ENCODE measurements at regions not wholly inside any gene's neighbourhood (a gene's known extent, or its start where the extent isn't known, plus 50 kb on each side); places are given as distances from the start of the nearest gene placed in this dataset.
"Not testable (repeated sequence)": the region's sequence is repeated elsewhere in the genome, so short reads cannot be mapped to it uniquely, and the experiment has no call there.

DNA sequence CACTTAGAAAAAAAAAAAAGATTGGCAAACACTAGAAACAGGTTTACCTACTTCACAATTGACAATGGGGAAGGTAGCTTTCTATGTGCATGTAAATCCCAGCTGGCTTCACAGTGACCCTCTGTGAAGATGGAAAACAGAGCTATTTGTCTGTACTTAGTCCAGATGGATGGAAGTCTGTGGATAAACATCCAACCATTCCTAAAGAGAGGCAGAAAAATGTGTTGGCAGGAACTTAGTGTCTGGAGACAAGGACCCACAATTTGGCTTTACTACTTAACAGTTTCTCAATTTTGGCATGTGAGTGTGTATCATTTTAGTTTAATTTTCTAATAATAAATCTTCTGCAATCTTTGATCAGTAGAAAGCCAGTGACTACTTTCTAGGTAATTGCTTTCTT is 154.4 kb downstream of the RAD51AP2 start:
- TF ChIP-seq, protein P1, sequence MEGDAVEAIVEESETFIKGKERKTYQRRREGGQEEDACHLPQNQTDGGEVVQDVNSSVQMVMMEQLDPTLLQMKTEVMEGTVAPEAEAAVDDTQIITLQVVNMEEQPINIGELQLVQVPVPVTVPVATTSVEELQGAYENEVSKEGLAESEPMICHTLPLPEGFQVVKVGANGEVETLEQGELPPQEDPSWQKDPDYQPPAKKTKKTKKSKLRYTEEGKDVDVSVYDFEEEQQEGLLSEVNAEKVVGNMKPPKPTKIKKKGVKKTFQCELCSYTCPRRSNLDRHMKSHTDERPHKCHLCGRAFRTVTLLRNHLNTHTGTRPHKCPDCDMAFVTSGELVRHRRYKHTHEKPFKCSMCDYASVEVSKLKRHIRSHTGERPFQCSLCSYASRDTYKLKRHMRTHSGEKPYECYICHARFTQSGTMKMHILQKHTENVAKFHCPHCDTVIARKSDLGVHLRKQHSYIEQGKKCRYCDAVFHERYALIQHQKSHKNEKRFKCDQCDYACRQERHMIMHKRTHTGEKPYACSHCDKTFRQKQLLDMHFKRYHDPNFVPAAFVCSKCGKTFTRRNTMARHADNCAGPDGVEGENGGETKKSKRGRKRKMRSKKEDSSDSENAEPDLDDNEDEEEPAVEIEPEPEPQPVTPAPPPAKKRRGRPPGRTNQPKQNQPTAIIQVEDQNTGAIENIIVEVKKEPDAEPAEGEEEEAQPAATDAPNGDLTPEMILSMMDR (IDR thresholded peaks at IDR 0.05; ENCODE audit: low read depth, low read length), result no peak
- no peaks in the 10 kb centered on the region for H3K4me1 ChIP-seq (ENCODE audit: low read depth)
- DNase-seq (ENCODE audit: low read depth in 1 of 2, low spot score in 1 of 2), result no peak

DNA sequence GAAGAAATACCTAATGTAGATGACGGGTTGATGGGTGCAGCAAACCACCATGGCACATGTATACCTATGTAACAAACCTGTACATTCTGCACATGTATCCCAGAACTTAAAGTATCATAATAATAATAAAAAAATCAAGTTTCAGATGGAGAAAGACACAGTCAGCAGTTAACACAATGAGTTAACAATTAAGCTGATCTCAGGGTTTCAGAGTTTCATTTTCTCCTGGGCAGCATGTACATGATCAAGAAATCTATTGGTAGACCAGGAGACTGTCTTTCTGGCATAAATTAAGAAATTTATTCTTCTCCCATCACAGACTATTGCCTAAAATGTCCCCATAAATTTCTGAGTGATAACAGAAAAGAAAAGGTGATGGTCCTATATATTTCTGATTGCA is 155.3 kb downstream of the RAD51AP2 start:
- Histone ChIP-seq H3K9me3 (ENCODE audit: low read depth) (no peaks in the 10 kb centered on the region), H3K27ac (no peak overlapping the region), H3K27me3 (no peaks in the 10 kb centered on the region), H3K4me3 (no peak overlapping the region), H3K36me3 (no peaks in the 10 kb centered on the region), H3K4me1 (ENCODE audit: low read depth) (no peaks in the 10 kb centered on the region)
- no peak for DNase-seq (ENCODE audit: low read depth in 1 of 2, low spot score in 1 of 2)
- TF ChIP-seq, protein P1 (IDR thresholded peaks at IDR 0.05; ENCODE audit: low read depth, low read length), result no peak

More for the DNA sequence above, 154.4 kb downstream of the RAD51AP2 start:
- H3K27ac ChIP-seq, result no peak overlapping the region
- no peaks in the 10 kb centered on the region for H3K27me3 ChIP-seq
- no peaks in the 10 kb centered on the region for H3K9me3 ChIP-seq (ENCODE audit: low read depth)
- no peak overlapping the region for H3K4me3 ChIP-seq
- no peaks in the 10 kb centered on the region for H3K36me3 ChIP-seq

DNA sequence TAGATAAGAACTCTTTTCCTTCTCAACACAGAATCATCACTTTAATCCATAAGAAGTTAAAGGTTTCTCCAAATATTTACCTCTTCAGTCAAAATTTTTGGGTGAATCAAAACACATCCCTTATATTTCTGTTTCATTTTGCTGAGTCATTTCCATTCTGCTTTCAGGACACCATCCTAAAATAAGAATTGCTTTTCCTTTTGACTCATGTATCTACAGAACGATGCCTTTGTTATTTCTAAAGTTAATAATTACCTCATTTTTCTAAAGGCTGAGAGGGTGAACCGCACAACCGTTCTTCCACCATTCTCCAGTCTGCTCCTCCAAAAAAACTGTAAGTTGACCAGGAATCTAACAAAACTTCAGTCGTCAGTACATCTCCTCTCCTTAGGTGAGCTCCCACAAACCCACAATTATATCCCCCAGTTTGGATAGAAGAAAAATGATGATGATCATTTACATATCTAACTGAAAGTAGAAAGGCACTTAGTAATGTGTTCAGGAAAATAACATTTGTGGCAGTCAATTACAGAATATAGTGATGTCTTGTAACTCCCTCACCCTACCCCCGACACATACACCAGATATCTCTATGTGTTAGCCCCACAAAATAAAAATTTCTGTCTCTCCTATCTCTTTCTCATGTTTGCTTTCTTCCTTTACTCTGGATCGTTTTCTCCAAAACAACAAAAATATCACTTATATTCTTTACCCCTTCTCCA is 162.5 kb downstream of the RAD51AP2 start:
- DNase-seq (ENCODE audit: low read depth in 1 of 2, low spot score in 1 of 2), result no peak
- H3K9me3 ChIP-seq (ENCODE audit: low read depth), result no peaks in the 10 kb centered on the region
- H3K36me3 ChIP-seq, result no peaks in the 10 kb centered on the region
- no peak overlapping the region for H3K4me3 ChIP-seq
- no peak overlapping the region for H3K27ac ChIP-seq
- TF ChIP-seq, protein P1 (IDR thresholded peaks at IDR 0.05; ENCODE audit: low read depth, low read length), result no peak
- no peaks in the 10 kb centered on the region for H3K4me1 ChIP-seq (ENCODE audit: low read depth)
- no peaks in the 10 kb centered on the region for H3K27me3 ChIP-seq

DNA sequence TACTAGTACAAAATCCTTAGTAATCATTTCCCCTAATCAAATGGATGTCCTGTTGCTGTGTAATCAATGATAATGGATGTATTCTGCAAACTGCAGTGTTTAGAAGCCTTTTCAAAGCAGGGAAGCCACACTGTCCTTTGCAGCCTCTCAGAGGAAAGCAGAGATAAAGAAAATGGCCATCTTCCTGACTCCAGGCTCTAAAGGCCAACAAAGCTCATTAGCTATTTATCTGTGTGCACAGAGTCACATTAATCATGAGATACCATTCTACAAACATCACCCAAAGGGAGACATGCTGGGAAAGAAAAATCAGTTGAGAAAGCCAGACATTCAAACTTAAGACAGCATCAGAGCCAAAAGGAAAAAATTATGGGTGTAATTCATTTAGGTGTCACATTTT is 165.0 kb downstream of the RAD51AP2 start:
- Histone ChIP-seq H3K4me3 (no peak overlapping the region), H3K27ac (no peak overlapping the region)
- DNase-seq (ENCODE audit: low read depth in 1 of 2, low spot score in 1 of 2), result no peak

DNA sequence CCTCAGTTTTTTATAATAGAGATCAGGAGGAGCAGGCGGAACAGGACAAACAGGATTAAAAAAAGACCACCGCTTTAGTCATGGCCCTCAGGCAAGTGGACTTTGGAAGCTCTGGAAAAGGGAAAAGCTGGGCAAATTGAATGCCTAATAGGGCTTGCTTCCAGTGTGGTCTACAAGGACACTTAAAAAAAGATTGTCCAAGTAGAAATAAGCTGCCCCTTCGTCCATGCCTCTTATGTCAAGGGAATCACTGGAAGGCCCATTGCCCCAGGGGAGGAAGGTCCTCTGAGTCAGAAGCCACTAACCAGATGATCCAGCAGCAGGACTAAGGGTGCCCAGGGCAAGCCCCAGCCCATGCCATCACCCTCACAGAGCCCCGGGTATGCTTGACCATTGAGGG is 175.5 kb downstream of the RAD51AP2 start:
- H3K9me3 ChIP-seq (ENCODE audit: low read depth); H3K4me1 ChIP-seq (ENCODE audit: low read depth); H3K4me3 ChIP-seq; H3K27ac ChIP-seq; H3K36me3 ChIP-seq; DNase-seq (ENCODE audit: low read depth in 1 of 2, low spot score in 1 of 2); H3K27me3 ChIP-seq: not testable (repeated sequence)

More for the DNA sequence above, 165.0 kb downstream of the RAD51AP2 start:
- no peaks in the 10 kb centered on the region for H3K36me3 ChIP-seq
- H3K27me3 ChIP-seq, result no peaks in the 10 kb centered on the region
- H3K9me3 ChIP-seq (ENCODE audit: low read depth), result no peaks in the 10 kb centered on the region
- TF ChIP-seq, protein P1 (IDR thresholded peaks at IDR 0.05; ENCODE audit: low read depth, low read length), result no peak
- no peaks in the 10 kb centered on the region for H3K4me1 ChIP-seq (ENCODE audit: low read depth)

DNA sequence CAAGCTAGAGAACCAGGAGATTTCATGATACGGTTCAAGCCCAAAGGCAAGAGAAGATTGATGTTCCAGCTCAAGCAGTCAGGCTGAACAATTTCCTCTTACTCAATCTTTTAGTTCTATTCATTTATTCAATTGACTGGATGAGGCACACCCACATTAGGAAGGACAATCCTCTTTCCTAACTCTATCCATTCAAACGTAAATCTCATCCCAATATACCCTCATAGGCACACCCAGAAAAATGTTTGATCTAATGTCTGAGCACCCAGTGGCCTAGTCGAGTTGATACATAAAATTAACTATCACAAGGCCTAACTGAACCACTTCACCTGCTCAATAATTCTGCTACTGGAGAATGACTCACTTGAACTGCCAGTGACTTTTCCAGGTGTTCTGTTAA is 180.7 kb downstream of the RAD51AP2 start:
- Histone ChIP-seq H3K36me3 (no peaks in the 10 kb centered on the region), H3K4me3 (no peak overlapping the region), H3K27me3 (no peaks in the 10 kb centered on the region), H3K27ac (no peak overlapping the region), H3K4me1 (ENCODE audit: low read depth) (no peaks in the 10 kb centered on the region), H3K9me3 (ENCODE audit: low read depth) (no peaks in the 10 kb centered on the region)
- TF ChIP-seq, protein P1 (IDR thresholded peaks at IDR 0.05; ENCODE audit: low read depth, low read length), result no peak
- no peak for DNase-seq (ENCODE audit: low read depth in 1 of 2, low spot score in 1 of 2)

All from cardiac muscle cell (in vitro differentiated cells and primary cell).